Ishikawa (cell line): ENCODE measurements at regions not wholly inside any gene's neighbourhood (a gene's known extent, or its start where the extent isn't known, plus 50 kb on each side); places are given as distances from the start of the nearest gene placed in this dataset.

Experiments used
- EP300 ChIP-seq: IDR thresholded peaks from 2 replicates; pipeline ENCODE4 v1.6.1; 2012; ENCODE audit warnings: borderline replicate concordance
- FOXM1 ChIP-seq: IDR thresholded peaks from 2 replicates; pipeline ENCODE4 v1.6.1; 2012; ENCODE audit warnings: low read depth, borderline replicate concordance
- MAX ChIP-seq: IDR thresholded peaks from 2 replicates; pipeline ENCODE4 v1.6.1; 2012
- NFIC ChIP-seq: IDR thresholded peaks from 2 replicates; pipeline ENCODE4 v1.6.1; 2012
- REST ChIP-seq: IDR thresholded peaks from 2 replicates; pipeline ENCODE4 v1.6.1; 2012; ENCODE audit warnings: low read depth, mild to moderate bottlenecking
- TEAD4 ChIP-seq: IDR thresholded peaks from 2 replicates; pipeline ENCODE4 v1.6.1; 2012
- YY1 ChIP-seq: IDR thresholded peaks from 2 replicates; pipeline ENCODE4 v1.6.1; 2012; ENCODE audit warnings: low read depth

GRCh38 chr6:92495242-92495641, 924.1 kb downstream of the EPHA7 start:
- TF ChIP-seq FOXM1 (no peak), MAX (no peak), EP300 (no peak), NFIC (no peak), YY1 (no peak), TEAD4 (no peak), REST (no peak)
